SH-SY5Y (cell line): ENCODE measurements at regions not wholly inside any gene's neighbourhood (a gene's known extent, or its start where the extent isn't known, plus 50 kb on each side); places are given as distances from the start of the nearest gene placed in this dataset.

Experiments used
- GATA2 ChIP-seq: IDR thresholded peaks from 2 replicates; pipeline ENCODE4 v1.6.1; 2011; ENCODE audit warnings: mild to moderate bottlenecking, low read depth, low read length
- GATA3 ChIP-seq: IDR thresholded peaks from 2 replicates; pipeline ENCODE4 v1.6.1; 2011; ENCODE audit warnings: low read depth, mild to moderate bottlenecking, low read length, moderate library complexity

DNA sequence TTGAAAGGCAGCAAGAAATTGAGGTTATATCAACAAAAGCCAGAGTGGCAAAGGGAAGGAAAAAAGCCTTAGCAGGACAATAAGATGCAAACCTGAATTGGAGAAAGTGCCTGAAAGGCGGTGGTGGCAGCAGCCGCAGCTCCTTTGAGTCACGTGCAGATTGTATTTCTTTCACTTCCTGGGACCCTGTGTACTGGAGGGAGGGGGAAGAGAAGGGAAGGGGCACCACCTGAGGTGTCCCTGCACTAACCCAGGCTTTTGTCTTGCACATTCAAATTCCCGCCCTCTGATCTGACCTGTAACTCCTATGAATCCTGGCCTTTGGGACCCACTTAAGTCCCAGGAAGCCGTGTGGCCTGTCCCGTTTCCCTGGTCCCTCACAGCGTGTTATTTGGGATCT, 326.1 kb upstream of the SKOR2 start:
- TF ChIP-seq GATA3 (no peak), GATA2 (no peak)
